Brain microvascular endothelial cell (primary cell): ENCODE measurements at regions not wholly inside any gene's neighbourhood (a gene's known extent, or its start where the extent isn't known, plus 50 kb on each side); places are given as distances from the start of the nearest gene placed in this dataset.

Experiments used
- DNase-seq: peaks from one replicate; pipeline ENCODE4 v3.0.0-alpha.2; 2020
- H3K27ac ChIP-seq: fragments of 250-450 bp; sonication (Bioruptor Pico); 2 replicates; pipeline ENCODE4 v1.5.1; 2020; ENCODE audit warnings: mild to moderate bottlenecking, moderate library complexity
- H3K27me3 ChIP-seq: fragments of 250-450 bp; sonication (Bioruptor Pico); replicated peaks from 2 replicates; pipeline ENCODE4 v1.5.1; 2020; ENCODE audit warnings: mild to moderate bottlenecking
- H3K36me3 ChIP-seq: fragments of 250-450 bp; sonication (Bioruptor Pico); replicated peaks from 2 replicates; pipeline ENCODE4 v1.5.1; 2020; ENCODE audit warnings: mild to moderate bottlenecking
- H3K4me3 ChIP-seq: 2 replicates; pipeline ENCODE4 v1.5.1; 2011; ENCODE audit warnings: low read depth, mild to moderate bottlenecking, control low read depth, low read length, moderate library complexity
- in situ Hi-C: cut with HindIII; loops from 2 replicates; pipeline ENCODE4 v1.10.0; 2017; ENCODE audit warnings: low sequenced_read_pairs, low pct_ligation_motif_present
- TF ChIP-seq, protein P1 (sequence below): IDR thresholded peaks from 2 replicates; pipeline ENCODE4 v1.5.1; 2011; ENCODE audit warnings: low read depth, mild to moderate bottlenecking, moderate library complexity, low read length, control low read depth, inconsistent platforms; ENCODE audit errors: missing control alignments

DNA sequence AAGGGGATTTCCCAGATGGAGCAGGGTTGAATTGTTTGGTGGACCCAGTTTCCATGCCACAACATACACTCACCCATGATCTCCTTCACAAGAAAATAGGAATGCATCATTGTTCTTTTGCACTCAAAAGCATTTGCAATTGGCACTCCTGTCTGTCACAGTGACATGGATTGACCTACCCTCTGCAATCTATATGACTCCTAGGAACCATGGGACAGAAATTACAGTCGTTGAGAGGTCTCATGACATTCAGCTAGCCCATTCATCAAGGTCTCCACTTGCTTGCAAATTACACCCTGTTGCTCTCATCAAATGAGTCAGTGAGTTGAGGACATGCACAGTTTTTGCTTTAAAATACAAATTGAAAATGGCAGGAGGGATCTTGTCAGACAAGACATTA is 448.5 kb downstream of the LPIN1 start:
- DNase-seq, result no peak
- Histone ChIP-seq H3K27ac (no peak overlapping the region), H3K27me3 (no peaks in the 10 kb centered on the region), H3K4me3 (no peak overlapping the region), H3K36me3 (no peaks in the 10 kb centered on the region)
- TF ChIP-seq, protein P1, sequence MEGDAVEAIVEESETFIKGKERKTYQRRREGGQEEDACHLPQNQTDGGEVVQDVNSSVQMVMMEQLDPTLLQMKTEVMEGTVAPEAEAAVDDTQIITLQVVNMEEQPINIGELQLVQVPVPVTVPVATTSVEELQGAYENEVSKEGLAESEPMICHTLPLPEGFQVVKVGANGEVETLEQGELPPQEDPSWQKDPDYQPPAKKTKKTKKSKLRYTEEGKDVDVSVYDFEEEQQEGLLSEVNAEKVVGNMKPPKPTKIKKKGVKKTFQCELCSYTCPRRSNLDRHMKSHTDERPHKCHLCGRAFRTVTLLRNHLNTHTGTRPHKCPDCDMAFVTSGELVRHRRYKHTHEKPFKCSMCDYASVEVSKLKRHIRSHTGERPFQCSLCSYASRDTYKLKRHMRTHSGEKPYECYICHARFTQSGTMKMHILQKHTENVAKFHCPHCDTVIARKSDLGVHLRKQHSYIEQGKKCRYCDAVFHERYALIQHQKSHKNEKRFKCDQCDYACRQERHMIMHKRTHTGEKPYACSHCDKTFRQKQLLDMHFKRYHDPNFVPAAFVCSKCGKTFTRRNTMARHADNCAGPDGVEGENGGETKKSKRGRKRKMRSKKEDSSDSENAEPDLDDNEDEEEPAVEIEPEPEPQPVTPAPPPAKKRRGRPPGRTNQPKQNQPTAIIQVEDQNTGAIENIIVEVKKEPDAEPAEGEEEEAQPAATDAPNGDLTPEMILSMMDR, result no peak
- in situ Hi-C loops, result no loop called here

GRCh38 chr2:12196495-12196894 is 450.1 kb downstream of the LPIN1 start:
- H3K27me3 ChIP-seq, result no peaks in the 10 kb centered on the region
- H3K4me3 ChIP-seq, result no peak overlapping the region
- no peak for DNase-seq
- H3K36me3 ChIP-seq, result no peaks in the 10 kb centered on the region
- TF ChIP-seq, protein P1, result no peak
- H3K27ac ChIP-seq, result no peak overlapping the region
- in situ Hi-C loops, result no loop called here

GRCh38 chr2:12197133-12197532 is 450.7 kb downstream of the LPIN1 start:
- in situ Hi-C loops, result no loop called here
- no peak overlapping the region for H3K4me3 ChIP-seq
- H3K27ac ChIP-seq, result no peak overlapping the region
- no peaks in the 10 kb centered on the region for H3K36me3 ChIP-seq
- no peaks in the 10 kb centered on the region for H3K27me3 ChIP-seq
- TF ChIP-seq, protein P1, result no peak
- no peak for DNase-seq

DNA sequence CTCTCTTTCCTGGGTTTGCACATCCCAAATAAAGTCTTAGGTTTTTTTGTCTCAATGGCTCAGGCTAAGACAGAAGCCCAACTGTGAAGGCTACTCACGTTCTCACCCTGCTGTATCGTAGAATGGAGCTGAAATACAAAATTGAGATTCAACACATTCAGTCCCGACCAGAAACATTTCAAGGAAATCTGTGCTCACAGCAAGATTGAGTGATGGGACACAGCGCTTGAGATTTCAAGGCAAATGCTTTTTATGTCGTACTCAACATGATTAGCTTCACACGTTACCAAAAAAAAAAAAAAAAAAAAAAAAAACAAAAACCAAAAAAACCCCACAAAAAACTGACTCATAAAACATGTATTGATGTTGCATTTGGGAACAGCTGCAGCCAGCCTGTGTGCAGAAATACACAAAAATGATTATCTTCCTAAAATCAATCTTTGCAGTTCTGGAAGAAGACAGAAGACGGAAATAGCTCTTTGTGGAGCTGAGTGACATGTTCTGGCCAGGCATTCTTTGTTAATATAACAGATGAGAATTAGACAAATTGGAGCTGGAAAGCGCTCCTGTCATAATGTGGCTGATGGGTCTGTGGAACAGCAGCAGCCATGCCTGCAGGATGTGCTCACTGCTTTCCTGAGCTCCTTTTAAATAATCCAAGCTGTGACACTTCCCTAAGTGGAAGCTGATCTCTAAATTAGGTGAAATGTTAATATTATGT is 453.2 kb downstream of the LPIN1 start:
- DNase-seq, result no peak
- no peaks in the 10 kb centered on the region for H3K27me3 ChIP-seq
- no peak overlapping the region for H3K4me3 ChIP-seq
- in situ Hi-C loops, result no loop called here
- H3K27ac ChIP-seq, result no peak overlapping the region
- TF ChIP-seq, protein P1, result no peak
- H3K36me3 ChIP-seq, result no peaks in the 10 kb centered on the region

DNA sequence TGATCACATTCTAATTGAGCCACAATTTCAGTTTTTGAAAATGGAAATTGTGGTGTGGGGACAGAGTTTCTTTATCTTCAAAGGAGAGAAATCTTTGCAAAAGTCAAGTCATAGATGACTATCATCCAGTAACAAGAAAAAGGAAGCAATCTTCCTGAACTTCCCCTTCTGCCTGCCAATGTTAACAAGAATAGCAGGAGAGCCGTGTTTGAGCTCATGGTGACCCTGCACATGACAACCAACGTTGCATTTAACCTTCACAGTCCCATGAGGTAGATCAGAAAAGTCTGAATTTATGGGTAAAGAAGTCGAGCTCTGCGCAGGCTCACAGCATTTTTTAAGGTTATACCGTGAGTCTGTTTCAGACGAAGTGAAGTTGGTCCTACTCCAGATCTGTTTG is 454.9 kb downstream of the LPIN1 start:
- TF ChIP-seq, protein P1, result no peak
- no peak for DNase-seq
- in situ Hi-C loops, result no loop called here
- Histone ChIP-seq H3K4me3 (no peak overlapping the region), H3K27me3 (no peaks in the 10 kb centered on the region), H3K36me3 (no peaks in the 10 kb centered on the region), H3K27ac (no peak overlapping the region)
